ENCODE measurements at regions not wholly inside any gene's neighbourhood (a gene's known extent, or its start where the extent isn't known, plus 50 kb on each side); places are given as distances from the start of the nearest gene placed in this dataset.

GRCh38 chr2:104620801-104621200, 233.1 kb upstream of the POU3F3 start:
- H3K27me3 ChIP-seq (ENCODE audit: control insufficient read depth, insufficient read depth, low read length) = no peaks in the 10 kb centered on the region
- DNase-seq (ENCODE audit: low read depth) = no peak
- H3K4me3 ChIP-seq (ENCODE audit: low read depth, low read length) = no peak overlapping the region
- TF ChIP-seq CTCF (IDR thresholded peaks at IDR 0.05; ENCODE audit: insufficient read depth, low read length, poor library complexity, severe bottlenecking) = no peak
- H3K36me3 ChIP-seq (ENCODE audit: control insufficient read depth, insufficient read depth, low read length) = no peaks in the 10 kb centered on the region

- Histone ChIP-seq H3K4me3 (ENCODE audit: low read depth, low read length) (no peak overlapping the region), H3K36me3 (ENCODE audit: control insufficient read depth, insufficient read depth, low read length) (no peaks in the 10 kb centered on the region), H3K27me3 (ENCODE audit: control insufficient read depth, insufficient read depth, low read length) (no peaks in the 10 kb centered on the region)
- TF ChIP-seq CTCF (IDR thresholded peaks at IDR 0.05; ENCODE audit: insufficient read depth, low read length, poor library complexity, severe bottlenecking) = no peak
- no peak for DNase-seq (ENCODE audit: low read depth)
Observed at GRCh38 chr2:104635608-104636007, 218.3 kb upstream of the POU3F3 start.

- Histone ChIP-seq H3K36me3 (ENCODE audit: control insufficient read depth, insufficient read depth, low read length) (no peaks in the 10 kb centered on the region), H3K4me3 (ENCODE audit: low read depth, low read length) (no peak overlapping the region), H3K27me3 (ENCODE audit: control insufficient read depth, insufficient read depth, low read length) (no peaks in the 10 kb centered on the region)
- no peak for TF ChIP-seq CTCF (IDR thresholded peaks at IDR 0.05; ENCODE audit: insufficient read depth, low read length, poor library complexity, severe bottlenecking)
- no peak for DNase-seq (ENCODE audit: low read depth)
Observed at GRCh38 chr2:104638190-104638858, 215.6 kb upstream of the POU3F3 start.

- Histone ChIP-seq H3K27me3 (ENCODE audit: control insufficient read depth, insufficient read depth, low read length) (no peaks in the 10 kb centered on the region), H3K36me3 (ENCODE audit: control insufficient read depth, insufficient read depth, low read length) (no peaks in the 10 kb centered on the region), H3K4me3 (ENCODE audit: low read depth, low read length) (no peak overlapping the region)
- TF ChIP-seq CTCF (IDR thresholded peaks at IDR 0.05; ENCODE audit: insufficient read depth, low read length, poor library complexity, severe bottlenecking) = no peak
- no peak for DNase-seq (ENCODE audit: low read depth)
Observed at GRCh38 chr2:104638859-104639202, 215.1 kb upstream of the POU3F3 start.

- DNase-seq (ENCODE audit: low read depth) = no peak
- no peak for TF ChIP-seq CTCF (IDR thresholded peaks at IDR 0.05; ENCODE audit: insufficient read depth, low read length, poor library complexity, severe bottlenecking)
- no peak overlapping the region for H3K4me3 ChIP-seq (ENCODE audit: low read depth, low read length)
- H3K27me3 ChIP-seq (ENCODE audit: control insufficient read depth, insufficient read depth, low read length) = no peaks in the 10 kb centered on the region
- no peaks in the 10 kb centered on the region for H3K36me3 ChIP-seq (ENCODE audit: control insufficient read depth, insufficient read depth, low read length)
Observed at GRCh38 chr2:104641786-104642185, 212.1 kb upstream of the POU3F3 start.

GRCh38 chr2:104648376-104648775, 205.5 kb upstream of the POU3F3 start:
- Histone ChIP-seq H3K36me3 (ENCODE audit: control insufficient read depth, insufficient read depth, low read length) (no peaks in the 10 kb centered on the region), H3K4me3 (ENCODE audit: low read depth, low read length) (no peak overlapping the region), H3K27me3 (ENCODE audit: control insufficient read depth, insufficient read depth, low read length) (no peaks in the 10 kb centered on the region)
- TF ChIP-seq CTCF (IDR thresholded peaks at IDR 0.05; ENCODE audit: insufficient read depth, low read length, poor library complexity, severe bottlenecking) = no peak
- no peak for DNase-seq (ENCODE audit: low read depth)
